Vagina (tissue), 2 donors: ENCODE measurements at regions not wholly inside any gene's neighbourhood (a gene's known extent, or its start where the extent isn't known, plus 50 kb on each side); places are given as distances from the start of the nearest gene placed in this dataset.

Experiments used
- DNase-seq, 2 donors: peaks; one replicate each; pipeline ENCODE4 v3.0.0-alpha.2; 2017; ENCODE audit errors: extremely low spot score in 2 of 2
- H3K27ac ChIP-seq: fragments of 200-600 bp; sonication (generic); one replicate; pipeline ENCODE4 v1.5.1; 2019
- H3K27me3 ChIP-seq: fragments of 200-600 bp; sonication (generic); one replicate; pipeline ENCODE4 v1.5.1; 2019
- H3K36me3 ChIP-seq, 2 donors: fragments of 200-600 bp; sonication (generic); one replicate each; pipeline ENCODE4 v1.5.1; 2017 to 2019
- H3K4me1 ChIP-seq: fragments of 200-600 bp; sonication (generic); one replicate; pipeline ENCODE4 v1.5.1; 2019
- H3K4me3 ChIP-seq, 2 donors: fragments of 200-600 bp; sonication (generic); 1 replicate in 1 of 2; 2 replicates in 1 of 2; pipeline ENCODE4 v1.5.1; 2016 to 2019
- H3K9me3 ChIP-seq: fragments of 200-600 bp; sonication (generic); one replicate; pipeline ENCODE4 v1.5.1; 2019
- CTCF ChIP-seq, 3 experiments: fragments of 450-650 bp in 2 of 3; fragments of 200-600 bp in 1 of 3; sonication (generic) in 1 of 3; IDR thresholded peaks; one replicate each; pipeline ENCODE4 v1.5.1; 2017 to 2019; ENCODE audit warnings: antibody characterized with exemption in 3 of 3, mild to moderate bottlenecking in 2 of 3, moderate library complexity in 2 of 3
- POLR2A ChIP-seq, 2 donors: fragments of 450-650 bp; IDR thresholded peaks; one replicate each; pipeline ENCODE4 v1.6.1; 2017; ENCODE audit warnings: antibody characterized with exemption in 2 of 2, mild to moderate bottlenecking in 2 of 2, moderate library complexity in 2 of 2
- POLR2AphosphoS5 ChIP-seq, 2 donors: sonication (generic); formaldehyde crosslinking; IDR thresholded peaks; one replicate each; pipeline ENCODE4 v1.9.0; 2017; ENCODE audit warnings: antibody characterized with exemption in 2 of 2, mild to moderate bottlenecking in 2 of 2, low read depth in 1 of 2; ENCODE audit not compliant: insufficient read depth in 1 of 2
- intact Hi-C: fragments of 100-400 bp; cut with DNase I; formaldehyde crosslinking; loops from one replicate; pipeline ENCODE4 v1.15.1; 2023

DNA sequence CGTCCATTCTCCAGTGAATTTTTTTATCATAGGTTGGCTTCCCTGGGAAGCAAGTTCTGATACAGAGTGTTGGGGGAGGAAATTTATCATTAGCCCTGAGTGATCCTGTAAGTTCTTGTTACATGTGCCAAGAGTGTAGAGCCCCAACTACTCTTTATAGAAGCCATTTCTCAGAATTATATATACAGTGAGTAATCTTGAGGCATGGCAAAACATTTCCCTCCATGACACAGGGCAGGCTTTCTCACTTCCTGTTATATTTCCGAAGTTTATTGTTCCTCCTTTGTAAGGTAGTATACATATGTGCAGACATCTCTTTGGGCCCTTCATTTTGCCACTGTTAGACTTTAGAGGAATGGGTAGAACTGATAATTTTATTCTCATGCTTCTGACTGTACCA lies 484.7 kb upstream of the NRXN1 start:
- Histone ChIP-seq H3K27me3 (no peaks in the 10 kb centered on the region), H3K4me3 (no peak overlapping the region), H3K36me3 (no peaks in the 10 kb centered on the region), H3K9me3 (no peaks in the 10 kb centered on the region), H3K4me1 (no peaks in the 10 kb centered on the region), H3K27ac (no peak overlapping the region)
- no peak for TF ChIP-seq POLR2A (IDR thresholded peaks at IDR 0.05)
- no peak for TF ChIP-seq POLR2AphosphoS5 (IDR thresholded peaks at IDR 0.05; ENCODE audit: insufficient read depth in 1 of 2, low read depth in 1 of 2)
- TF ChIP-seq CTCF (IDR thresholded peaks at IDR 0.05): no peak
- intact Hi-C loops: no loop called here
- no peak for DNase-seq

DNA sequence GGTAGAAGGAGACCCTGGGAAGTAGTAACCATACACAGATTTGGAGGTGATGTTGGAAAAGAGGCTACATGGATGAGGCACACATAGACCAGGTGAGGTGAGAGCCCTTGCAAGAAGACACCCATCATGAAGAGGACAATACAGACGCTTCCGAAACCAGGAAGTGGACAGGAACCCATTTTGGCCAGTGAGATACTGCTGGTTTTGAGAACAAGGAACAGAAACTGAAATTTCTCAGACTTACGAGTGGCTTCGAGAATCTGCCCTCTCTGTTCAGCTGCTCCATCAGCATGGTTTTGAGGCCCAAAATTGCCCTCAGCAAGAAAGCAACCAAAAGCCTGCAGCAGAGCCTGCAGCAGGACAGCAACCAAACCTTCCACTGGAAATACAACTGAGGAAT lies 479.1 kb upstream of the NRXN1 start:
- H3K27me3 ChIP-seq: no peaks in the 10 kb centered on the region
- no peaks in the 10 kb centered on the region for H3K36me3 ChIP-seq
- no peak for TF ChIP-seq CTCF (IDR thresholded peaks at IDR 0.05)
- no peak for TF ChIP-seq POLR2A (IDR thresholded peaks at IDR 0.05)
- TF ChIP-seq POLR2AphosphoS5 (IDR thresholded peaks at IDR 0.05; ENCODE audit: insufficient read depth in 1 of 2, low read depth in 1 of 2): no peak
- no peaks in the 10 kb centered on the region for H3K9me3 ChIP-seq
- H3K4me3 ChIP-seq: no peak overlapping the region
- no peaks in the 10 kb centered on the region for H3K4me1 ChIP-seq
- no peak for DNase-seq
- intact Hi-C loops: no loop called here
- no peak overlapping the region for H3K27ac ChIP-seq

GRCh38 chr2:51510303-51510702 lies 478.4 kb upstream of the NRXN1 start:
- Histone ChIP-seq H3K9me3 (no peaks in the 10 kb centered on the region), H3K27ac (no peak overlapping the region), H3K36me3 (no peaks in the 10 kb centered on the region), H3K4me3 (no peak overlapping the region), H3K27me3 (no peaks in the 10 kb centered on the region), H3K4me1 (no peaks in the 10 kb centered on the region)
- no peak for TF ChIP-seq POLR2AphosphoS5 (IDR thresholded peaks at IDR 0.05; ENCODE audit: insufficient read depth in 1 of 2, low read depth in 1 of 2)
- no peak for TF ChIP-seq CTCF (IDR thresholded peaks at IDR 0.05)
- TF ChIP-seq POLR2A (IDR thresholded peaks at IDR 0.05): no peak
- DNase-seq: no peak
- intact Hi-C loops: no loop called here

DNA sequence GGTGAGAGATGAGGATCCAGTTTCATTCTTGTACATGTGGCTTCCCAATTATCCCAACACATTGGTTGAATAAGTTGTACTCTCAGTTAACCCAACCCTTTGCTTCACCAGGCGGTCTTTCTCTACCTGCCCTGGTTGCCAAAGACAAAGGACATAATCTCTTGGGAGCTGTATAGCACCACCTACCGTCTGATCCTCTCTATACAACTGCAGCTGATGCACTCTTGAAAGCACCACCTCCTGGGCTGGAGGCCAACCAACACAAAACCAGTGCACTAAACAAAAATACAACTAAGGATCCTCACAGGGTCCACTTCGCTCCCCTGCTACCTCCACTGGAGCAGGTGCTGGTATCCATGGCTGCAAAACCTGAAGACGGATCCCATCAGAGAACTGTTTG lies 473.6 kb upstream of the NRXN1 start:
- TF ChIP-seq POLR2A (IDR thresholded peaks at IDR 0.05): no peak
- TF ChIP-seq CTCF (IDR thresholded peaks at IDR 0.05): no peak
- TF ChIP-seq POLR2AphosphoS5 (IDR thresholded peaks at IDR 0.05; ENCODE audit: insufficient read depth in 1 of 2, low read depth in 1 of 2): no peak
- Histone ChIP-seq H3K4me3 (no peak overlapping the region), H3K27me3 (no peaks in the 10 kb centered on the region), H3K27ac (no peak overlapping the region), H3K9me3 (no peaks in the 10 kb centered on the region), H3K36me3 (no peaks in the 10 kb centered on the region), H3K4me1 (no peaks in the 10 kb centered on the region)
- intact Hi-C loops: no loop called here
- DNase-seq: no peak

DNA sequence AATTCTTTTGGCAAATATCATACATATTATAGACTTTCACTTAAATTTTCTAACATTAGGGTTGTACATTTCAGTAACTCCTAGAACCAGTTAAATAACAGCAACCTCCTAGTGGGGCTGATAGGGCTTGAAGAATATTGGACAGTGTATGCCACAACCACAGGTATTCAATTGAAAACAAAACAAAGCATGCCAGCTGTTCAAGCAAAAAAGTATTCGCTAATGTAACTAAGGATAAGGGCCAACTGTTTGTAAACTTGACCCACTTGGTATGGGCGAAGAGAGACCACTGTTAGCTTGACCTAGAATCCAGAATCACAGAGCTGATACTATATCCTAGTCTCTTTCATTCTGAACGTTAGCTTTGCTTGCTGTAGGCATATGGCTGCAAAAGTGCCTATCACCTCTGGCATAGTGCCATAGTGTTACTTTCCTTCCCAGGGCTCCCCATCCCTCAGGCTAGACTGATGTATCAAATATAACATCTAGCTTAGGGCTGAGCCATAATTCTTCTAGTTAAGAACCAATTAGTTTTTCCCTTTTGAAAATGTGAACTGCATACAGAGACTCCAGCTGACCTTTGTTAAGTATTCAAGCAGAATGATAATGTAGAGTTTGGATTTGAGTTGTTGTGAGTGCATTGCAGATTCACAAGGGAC lies 458.8 kb upstream of the NRXN1 start:
- DNase-seq: no peak
- Histone ChIP-seq H3K9me3 (no peaks in the 10 kb centered on the region), H3K27me3 (no peaks in the 10 kb centered on the region), H3K4me1 (no peaks in the 10 kb centered on the region), H3K36me3 (no peaks in the 10 kb centered on the region), H3K4me3 (no peak overlapping the region), H3K27ac (no peak overlapping the region)
- intact Hi-C loops: no loop called here
- TF ChIP-seq POLR2AphosphoS5 (IDR thresholded peaks at IDR 0.05; ENCODE audit: insufficient read depth in 1 of 2, low read depth in 1 of 2) (no peak), CTCF (IDR thresholded peaks at IDR 0.05) (no peak), POLR2A (IDR thresholded peaks at IDR 0.05) (no peak)
